PC-3 (cell line): ENCODE measurements at regions not wholly inside any gene's neighbourhood (a gene's known extent, or its start where the extent isn't known, plus 50 kb on each side); places are given as distances from the start of the nearest gene placed in this dataset.

Experiments used
- ATAC-seq: fragments of 200-7000 bp; cut with Tn5 transposase; 2 replicates; pipeline ENCODE4 v1.9.1; 2020; ENCODE audit warnings: mild to moderate bottlenecking, moderate library complexity
- BruUV-seq: library from RNA; stranded (reverse); fragments of 400-500 nt; replicated peaks from 2 replicates; lab custom pipeline; 2021; lab: Mats Ljungman, UMichigan
- CTCF ChIA-PET: fragments of 300-600 bp; sonication (Branson Sonifier 250); formaldehyde crosslinking; loops from one replicate; lab custom pipeline; 2022; ENCODE audit warnings: antibody characterized with exemption; lab: Charles Lee
- POLR2A ChIA-PET: fragments of 300-600 bp; sonication (Branson Sonifier 250); formaldehyde crosslinking; loops from one replicate; lab custom pipeline; 2022; ENCODE audit warnings: antibody characterized with exemption; ENCODE audit not compliant: unreplicated experiment; lab: Charles Lee
- DNase-seq: peaks from one replicate; pipeline ENCODE4 v3.0.0-alpha.2; 2015
- H2AFZ ChIP-seq: fragments of 300-600 bp; sonication (generic); 2 replicates; pipeline ENCODE4 v1.6.0; 2016; ENCODE audit warnings: antibody characterized with exemption, low read length
- H3F3A ChIP-seq: fragments of 300-600 bp; sonication (generic); one replicate; pipeline ENCODE4 v1.6.0; 2017; ENCODE audit warnings: antibody characterized with exemption, low read length, control low read depth, mild to moderate bottlenecking; ENCODE audit not compliant: unreplicated experiment
- H3K27ac ChIP-seq: fragments of 300-600 bp; sonication (generic); 2 replicates; pipeline ENCODE4 v1.5.1; 2016; ENCODE audit warnings: mild to moderate bottlenecking, low read length
- H3K27me3 ChIP-seq: fragments of 300-600 bp; sonication (generic); 2 replicates; pipeline ENCODE4 v1.6.1; 2016; ENCODE audit warnings: low read length, mixed read lengths
- H3K36me3 ChIP-seq: fragments of 300-600 bp; sonication (generic); 2 replicates; pipeline ENCODE4 v1.6.1; 2016; ENCODE audit warnings: low read depth, mixed run types, low read length, mixed read lengths
- H3K4me1 ChIP-seq: fragments of 300-600 bp; sonication (generic); 2 replicates; pipeline ENCODE4 v1.5.1; 2016; ENCODE audit warnings: low read length; ENCODE audit not compliant: insufficient read depth
- H3K4me2 ChIP-seq: fragments of 300-600 bp; sonication (generic); 2 replicates; pipeline ENCODE4 v1.6.0; 2016; ENCODE audit warnings: low read length
- H3K4me3 ChIP-seq: fragments of 300-600 bp; sonication (generic); 2 replicates; pipeline ENCODE4 v1.5.1; 2016; ENCODE audit warnings: mild to moderate bottlenecking, low read length, mixed read lengths
- H3K79me2 ChIP-seq: fragments of 300-600 bp; sonication (generic); 2 replicates; pipeline ENCODE4 v1.6.1; 2017; ENCODE audit warnings: low read length, mixed read lengths
- H3K9ac ChIP-seq: fragments of 300-600 bp; sonication (generic); 2 replicates; pipeline ENCODE4 v1.6.0; 2016; ENCODE audit warnings: mild to moderate bottlenecking, low read length
- H3K9me2 ChIP-seq: fragments of 300-600 bp; sonication (generic); replicated peaks from 2 replicates; pipeline ENCODE4 v1.6.1; 2016; ENCODE audit warnings: mixed run types, low read length, mixed read lengths
- H3K9me3 ChIP-seq: fragments of 300-600 bp; sonication (generic); 2 replicates; pipeline ENCODE4 v1.6.1; 2016; ENCODE audit warnings: low read length, mixed read lengths
- H4K20me1 ChIP-seq: fragments of 300-600 bp; sonication (generic); 2 replicates; pipeline ENCODE4 v1.6.1; 2016; ENCODE audit warnings: low read length, mixed read lengths
- CTCF ChIP-seq: fragments of 300-600 bp; sonication (generic); conservative IDR thresholded peaks from 2 replicates; pipeline ENCODE4 v1.5.1; 2017; ENCODE audit warnings: antibody characterized with exemption, low read depth, mild to moderate bottlenecking, low read length
- EZH2 ChIP-seq: fragments of 300-600 bp; sonication (generic); IDR thresholded peaks from one replicate; pipeline ENCODE4 v1.6.1; 2017; ENCODE audit warnings: antibody characterized with exemption, mild to moderate bottlenecking, low read length; ENCODE audit not compliant: unreplicated experiment
- EZH2phosphoT487 ChIP-seq: fragments of 300-600 bp; sonication (generic); IDR thresholded peaks from 2 replicates; pipeline ENCODE4 v1.6.1; 2018; ENCODE audit warnings: mild to moderate bottlenecking, antibody characterized with exemption, low read length, borderline replicate concordance
- intact Hi-C: fragments of 100-400 bp; cut with micrococcal nuclease; formaldehyde crosslinking; loops from 2 replicates; pipeline ENCODE4 v1.9.0; 2023

- no TSS peak for BruUV-seq
- no peaks in the 10 kb centered on the region for H3K79me2 ChIP-seq
- H3K4me3 ChIP-seq: no peak overlapping the region
- H3K9me2 ChIP-seq: no peaks in the 10 kb centered on the region
- intact Hi-C loops: no loop called here
- no peak overlapping the region for H3K4me2 ChIP-seq
- H3K4me1 ChIP-seq: no peaks in the 10 kb centered on the region
- no peak overlapping the region for H3K9ac ChIP-seq
- TF ChIP-seq EZH2: no peak
- no peak for TF ChIP-seq CTCF
- no peak for TF ChIP-seq EZH2phosphoT487
- no peak overlapping the region for H2AFZ ChIP-seq
- H3K36me3 ChIP-seq: no peaks in the 10 kb centered on the region
- no peak for DNase-seq
- H4K20me1 ChIP-seq: no peaks in the 10 kb centered on the region
- H3K27me3 ChIP-seq: no peaks in the 10 kb centered on the region
- H3F3A ChIP-seq: no peaks in the 10 kb centered on the region
- CTCF ChIA-PET: no interaction called here
- H3K9me3 ChIP-seq: no peaks in the 10 kb centered on the region
- H3K27ac ChIP-seq: no peak overlapping the region
- ATAC-seq: no peak
- POLR2A ChIA-PET: no interaction called here
These were observed 1323.8 kb downstream of the UQCRFS1 start for GRCh38 chr19:27889156-27889555.

GRCh38 chr19:27887946-27888345 is 1325.0 kb downstream of the UQCRFS1 start:
- intact Hi-C loops: no loop called here
- Histone ChIP-seq H3F3A (no peaks in the 10 kb centered on the region), H3K27ac (no peak overlapping the region), H2AFZ (no peak overlapping the region), H3K9ac (no peak overlapping the region), H3K79me2 (no peaks in the 10 kb centered on the region), H3K4me3 (no peak overlapping the region), H3K27me3 (no peaks in the 10 kb centered on the region), H3K36me3 (no peaks in the 10 kb centered on the region), H3K9me2 (no peaks in the 10 kb centered on the region), H3K4me2 (no peak overlapping the region), H3K9me3 (no peaks in the 10 kb centered on the region), H3K4me1 (no peaks in the 10 kb centered on the region), H4K20me1 (no peaks in the 10 kb centered on the region)
- POLR2A ChIA-PET: no interaction called here
- no TSS peak for BruUV-seq
- ATAC-seq: no peak
- CTCF ChIA-PET: no interaction called here
- TF ChIP-seq EZH2phosphoT487 (no peak), CTCF (no peak), EZH2 (no peak)
- DNase-seq: no peak

- Histone ChIP-seq H3K9me3 (no peaks in the 10 kb centered on the region), H3K27ac (no peak overlapping the region), H3K4me3 (no peak overlapping the region), H3K27me3 (no peaks in the 10 kb centered on the region), H3K9me2 (no peaks in the 10 kb centered on the region), H3K36me3 (no peaks in the 10 kb centered on the region), H3K4me2 (no peak overlapping the region), H3K4me1 (no peaks in the 10 kb centered on the region), H2AFZ (no peak overlapping the region), H3K79me2 (no peaks in the 10 kb centered on the region), H3K9ac (no peak overlapping the region), H4K20me1 (no peaks in the 10 kb centered on the region), H3F3A (no peaks in the 10 kb centered on the region)
- ChIA-PET POLR2A (no interaction called here), CTCF (no interaction called here)
- DNase-seq (no peak), ATAC-seq (no peak)
- TF ChIP-seq CTCF (no peak), EZH2 (no peak), EZH2phosphoT487 (no peak)
- intact Hi-C loops: no loop called here
- no TSS peak for BruUV-seq
These were observed 1327.6 kb downstream of the UQCRFS1 start for GRCh38 chr19:27885359-27885758.
